ENCODE measurements at regions not wholly inside any gene's neighbourhood (a gene's known extent, or its start where the extent isn't known, plus 50 kb on each side); places are given as distances from the start of the nearest gene placed in this dataset.

- TF ChIP-seq EP300 (IDR thresholded peaks at IDR 0.05; ENCODE audit: borderline replicate concordance in 1 of 2, control insufficient read depth in 1 of 2, low read depth in 2 of 2, low read length in 2 of 2) (no peak), SUZ12 (IDR thresholded peaks at IDR 0.05; ENCODE audit: unreplicated experiment) (no peak), ZBTB4 (CRISPR knock-in tag; IDR thresholded peaks at IDR 0.05) (no peak), ELK1 (IDR thresholded peaks at IDR 0.05; ENCODE audit: low read depth, low read length) (no peak), CHD4 (IDR thresholded peaks at IDR 0.05) (no peak), PAX8 (IDR thresholded peaks at IDR 0.05) (no peak), NFIC (IDR thresholded peaks at IDR 0.05; ENCODE audit: low read depth, low read length) (no peak)
- TF ChIP-seq, protein P1, sequence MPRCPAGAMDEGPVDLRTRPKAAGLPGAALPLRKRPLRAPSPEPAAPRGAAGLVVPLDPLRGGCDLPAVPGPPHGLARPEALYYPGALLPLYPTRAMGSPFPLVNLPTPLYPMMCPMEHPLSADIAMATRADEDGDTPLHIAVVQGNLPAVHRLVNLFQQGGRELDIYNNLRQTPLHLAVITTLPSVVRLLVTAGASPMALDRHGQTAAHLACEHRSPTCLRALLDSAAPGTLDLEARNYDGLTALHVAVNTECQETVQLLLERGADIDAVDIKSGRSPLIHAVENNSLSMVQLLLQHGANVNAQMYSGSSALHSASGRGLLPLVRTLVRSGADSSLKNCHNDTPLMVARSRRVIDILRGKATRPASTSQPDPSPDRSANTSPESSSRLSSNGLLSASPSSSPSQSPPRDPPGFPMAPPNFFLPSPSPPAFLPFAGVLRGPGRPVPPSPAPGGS (IDR thresholded peaks at IDR 0.05; ENCODE audit: borderline replicate concordance, insufficient read depth, low read depth, low read length, poor library complexity, severe bottlenecking), result no peak
- TF ChIP-seq, protein P2, sequence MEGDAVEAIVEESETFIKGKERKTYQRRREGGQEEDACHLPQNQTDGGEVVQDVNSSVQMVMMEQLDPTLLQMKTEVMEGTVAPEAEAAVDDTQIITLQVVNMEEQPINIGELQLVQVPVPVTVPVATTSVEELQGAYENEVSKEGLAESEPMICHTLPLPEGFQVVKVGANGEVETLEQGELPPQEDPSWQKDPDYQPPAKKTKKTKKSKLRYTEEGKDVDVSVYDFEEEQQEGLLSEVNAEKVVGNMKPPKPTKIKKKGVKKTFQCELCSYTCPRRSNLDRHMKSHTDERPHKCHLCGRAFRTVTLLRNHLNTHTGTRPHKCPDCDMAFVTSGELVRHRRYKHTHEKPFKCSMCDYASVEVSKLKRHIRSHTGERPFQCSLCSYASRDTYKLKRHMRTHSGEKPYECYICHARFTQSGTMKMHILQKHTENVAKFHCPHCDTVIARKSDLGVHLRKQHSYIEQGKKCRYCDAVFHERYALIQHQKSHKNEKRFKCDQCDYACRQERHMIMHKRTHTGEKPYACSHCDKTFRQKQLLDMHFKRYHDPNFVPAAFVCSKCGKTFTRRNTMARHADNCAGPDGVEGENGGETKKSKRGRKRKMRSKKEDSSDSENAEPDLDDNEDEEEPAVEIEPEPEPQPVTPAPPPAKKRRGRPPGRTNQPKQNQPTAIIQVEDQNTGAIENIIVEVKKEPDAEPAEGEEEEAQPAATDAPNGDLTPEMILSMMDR (IDR thresholded peaks at IDR 0.05 in 2 of 3, conservative IDR thresholded peaks at IDR 0.05 in 1 of 3; ENCODE audit: control insufficient read depth in 2 of 3, extremely low read depth in 1 of 3, insufficient read depth in 1 of 3, low read depth in 3 of 3, low read length in 3 of 3), result no peak
- TF ChIP-seq, protein P3, sequence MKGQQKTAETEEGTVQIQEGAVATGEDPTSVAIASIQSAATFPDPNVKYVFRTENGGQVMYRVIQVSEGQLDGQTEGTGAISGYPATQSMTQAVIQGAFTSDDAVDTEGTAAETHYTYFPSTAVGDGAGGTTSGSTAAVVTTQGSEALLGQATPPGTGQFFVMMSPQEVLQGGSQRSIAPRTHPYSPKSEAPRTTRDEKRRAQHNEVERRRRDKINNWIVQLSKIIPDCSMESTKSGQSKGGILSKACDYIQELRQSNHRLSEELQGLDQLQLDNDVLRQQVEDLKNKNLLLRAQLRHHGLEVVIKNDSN (IDR thresholded peaks at IDR 0.05; ENCODE audit: borderline replicate concordance, extremely low read length, insufficient read depth, low read depth, low read length), result no peak
These were observed 704.3 kb upstream of the FSHR start for GRCh38 chr2:49858657-49859056.
